Breast epithelium (tissue), 3 donors: ENCODE measurements at regions not wholly inside any gene's neighbourhood (a gene's known extent, or its start where the extent isn't known, plus 50 kb on each side); places are given as distances from the start of the nearest gene placed in this dataset.

Experiments
- CTCF ChIP-seq, 3 donors: fragments of 450-650 bp; IDR thresholded peaks; one replicate each; pipeline ENCODE4 v1.5.1; 2016 to 2017; ENCODE audit warnings: antibody characterized with exemption in 3 of 3, mild to moderate bottlenecking in 3 of 3, moderate library complexity in 3 of 3
- POLR2AphosphoS5 ChIP-seq, 3 donors: sonication (generic); formaldehyde crosslinking; IDR thresholded peaks; one replicate each; pipeline ENCODE4 v1.6.1; 2017; ENCODE audit warnings: antibody characterized with exemption in 3 of 3

DNA sequence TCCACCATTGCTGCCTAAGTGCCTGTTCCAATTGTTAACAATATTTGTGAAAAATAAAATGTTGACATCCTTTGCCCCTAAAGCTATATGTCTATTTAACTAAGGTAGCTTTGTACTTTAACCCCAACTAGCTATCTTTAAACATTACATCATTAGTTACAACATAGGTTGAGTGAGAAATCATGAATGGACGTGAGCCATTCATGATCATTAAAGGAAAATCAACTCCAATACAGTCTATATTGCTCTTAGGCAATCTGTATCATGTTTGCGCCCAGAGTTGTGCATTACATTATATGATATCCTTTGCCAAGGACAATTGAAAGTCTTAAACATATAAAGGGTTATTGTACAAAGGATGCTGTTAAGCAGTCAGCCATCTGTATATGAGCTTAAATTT, 269.6 kb downstream of the ALX1 start:
- TF ChIP-seq CTCF (IDR thresholded peaks at IDR 0.05) (no peak), POLR2AphosphoS5 (IDR thresholded peaks at IDR 0.05) (no peak)
